Psoas muscle (tissue), 7 donors: ENCODE measurements at regions not wholly inside any gene's neighbourhood (a gene's known extent, or its start where the extent isn't known, plus 50 kb on each side); places are given as distances from the start of the nearest gene placed in this dataset.

Experiments
- ATAC-seq, 4 donors: fragments of 200-7000 bp; cut with Tn5 transposase; one replicate each; pipeline ENCODE4 v1.9.1; 2020; ENCODE audit warnings: moderate library complexity in 3 of 4, mild to moderate bottlenecking in 2 of 4
- DNase-seq, 2 donors: peaks; one replicate each; pipeline ENCODE4 v3.0.0-alpha.2; 2020
- H3K27ac ChIP-seq: fragments of 200-600 bp; one replicate; pipeline ENCODE4 v1.8.0; 2022
- H3K27me3 ChIP-seq, 3 donors: fragments of 200-600 bp in 1 of 3; one replicate each; pipeline versions ENCODE4 v1.6.1 to v1.8.0; 2013 to 2022; ENCODE audit warnings: low read length in 2 of 3, mild to moderate bottlenecking in 2 of 3, moderate library complexity in 1 of 3; ENCODE audit not compliant: insufficient read depth in 3 of 3
- H3K36me3 ChIP-seq, 2 donors: fragments of 200-600 bp in 1 of 2; one replicate each; pipeline versions ENCODE4 v1.6.1 to v1.8.0; 2013 to 2022; ENCODE audit warnings: low read depth in 1 of 2, mild to moderate bottlenecking in 1 of 2, moderate library complexity in 1 of 2; ENCODE audit not compliant: insufficient read depth in 1 of 2
- H3K4me1 ChIP-seq: fragments of 200-600 bp; one replicate; pipeline ENCODE4 v1.8.0; 2022
- H3K4me3 ChIP-seq: fragments of 200-600 bp; one replicate; pipeline ENCODE4 v1.8.0; 2022; ENCODE audit warnings: mild to moderate bottlenecking
- H3K9me3 ChIP-seq: fragments of 200-600 bp; one replicate; pipeline ENCODE4 v1.8.0; 2022
- CTCF ChIP-seq: fragments of 200-600 bp; IDR thresholded peaks from one replicate; pipeline ENCODE4 v1.8.0; 2022; ENCODE audit warnings: antibody characterized with exemption
- WGBS, 3 donors: extraction: QIAGEN DNeasy Blood & Tissue Kit; methylation state at CpG; one replicate each; pipeline versions ENCODE4 v1.1.6 to v1.1.7; 2013; 5-methylcytosine and 5-hydroxymethylcytosine counted together
- intact Hi-C, 2 donors: fragments of 100-400 bp; cut with DNase I; formaldehyde crosslinking; loops; one replicate each; pipeline versions ENCODE4 v1.11.0 to v1.14.2; 2022
- donor health status: healthy with polysubstance abuse.
- donor health status: DM: no; HTN: no; CAD: no; lungs with moderate emphysema.
- donor health status: Bipolar disorder and iron deficiency.
- donor health status: healthy.
- donor health status: DM: yes; HTN: yes; CAD: no.
- donor health status: DM: no; HTN: no; CAD: no.
- donor health status: DM: yes; HTN: yes; CAD: no.

GRCh38 chr4:8703857-8704495 lies 111.4 kb downstream of the CPZ start:
- Histone ChIP-seq H3K9me3 (no peaks in the 10 kb centered on the region), H3K4me3 (no peak overlapping the region), H3K36me3 (no peaks in the 10 kb centered on the region), H3K4me1 (no peaks in the 10 kb centered on the region), H3K27ac (no peak overlapping the region), H3K27me3 (peaks cover 0 to 64% (median 14%) of the 10 kb centered on the region in 3 donors)
- WGBS, 3 donors, result 47 to 54% (median 49%) methylated on average over 11 of the region's 11 CpGs
- no peak for ATAC-seq
- no peak for TF ChIP-seq CTCF
- intact Hi-C loops, result no loop called here
- peak in 1 of 2 donors; percentile 31 for DNase-seq

DNA sequence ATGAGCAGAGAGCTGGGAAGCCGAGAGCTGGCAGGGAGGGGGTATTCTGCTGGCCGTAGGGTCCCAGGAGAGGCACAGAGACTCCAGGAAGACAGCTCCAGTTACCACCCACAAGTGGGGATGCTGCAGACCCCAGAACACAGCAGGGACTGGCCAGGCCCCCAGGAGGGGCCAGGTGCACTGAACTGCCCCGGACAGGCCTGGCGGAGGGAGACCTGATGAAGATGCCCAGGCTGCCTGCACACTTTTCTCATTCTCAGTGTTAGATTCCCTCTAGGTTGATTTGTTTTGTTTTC lies 110.8 kb downstream of the CPZ start:
- no peak for TF ChIP-seq CTCF
- intact Hi-C loops, result no loop called here
- no peaks in the 10 kb centered on the region for H3K9me3 ChIP-seq
- no peaks in the 10 kb centered on the region for H3K36me3 ChIP-seq
- 43 to 60% (median 52%) methylated on average over 4 of the region's 4 CpGs for WGBS, 3 donors
- H3K27me3 ChIP-seq, result peaks cover 0 to 68% (median 16%) of the 10 kb centered on the region in 3 donors
- no peaks in the 10 kb centered on the region for H3K4me1 ChIP-seq
- no peak overlapping the region for H3K27ac ChIP-seq
- no peak for ATAC-seq
- H3K4me3 ChIP-seq, result no peak overlapping the region
- peak in 1 of 2 donors; percentile 17 for DNase-seq

DNA sequence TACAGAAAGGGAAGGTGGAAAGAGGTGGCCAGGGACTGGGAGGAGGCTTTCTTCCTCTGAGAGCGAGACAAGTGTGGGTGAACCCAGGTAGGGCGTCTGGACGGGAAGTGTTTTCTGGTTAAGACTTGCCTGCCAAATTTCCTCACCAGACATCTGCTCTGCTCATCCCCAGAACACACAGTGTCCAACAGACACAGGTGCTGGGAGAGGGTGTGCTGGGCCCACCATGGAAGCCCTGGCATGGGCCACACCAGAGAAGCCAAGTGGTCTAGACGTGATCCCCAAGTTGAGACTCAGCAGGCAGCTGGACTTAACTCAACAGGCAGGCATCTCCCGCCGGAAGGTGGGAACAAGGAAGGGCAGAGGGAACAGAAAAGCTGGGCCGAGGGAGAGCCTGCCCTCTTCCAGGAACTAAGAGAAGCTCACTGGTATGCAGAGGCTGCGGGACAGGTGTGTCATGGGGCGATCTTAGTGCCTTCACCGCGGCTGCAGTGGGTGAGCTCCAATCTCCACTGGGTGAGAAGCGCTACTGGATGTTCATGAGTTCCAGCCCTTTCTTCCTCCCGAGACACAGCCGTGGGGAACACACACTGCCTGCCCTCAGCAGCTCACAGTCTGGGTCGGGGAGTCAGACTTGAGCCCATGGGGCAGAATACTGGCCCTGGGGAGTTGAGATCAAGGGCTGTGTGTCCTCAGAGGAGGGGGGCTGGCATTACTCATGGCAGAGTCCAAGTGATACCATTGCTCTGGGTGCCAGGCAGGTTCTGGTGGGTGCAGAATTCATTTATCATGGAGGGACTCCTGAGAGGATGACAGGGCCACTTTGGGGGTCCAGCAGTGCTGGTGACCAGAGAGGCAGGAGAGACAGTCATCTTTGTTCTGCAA lies 110.2 kb downstream of the CPZ start:
- intact Hi-C loops, result no loop called here
- no peaks in the 10 kb centered on the region for H3K9me3 ChIP-seq
- no peak for TF ChIP-seq CTCF
- no peak overlapping the region for H3K27ac ChIP-seq
- 59 to 60% (median 60%) methylated on average over 13 to 15 of the region's 15 CpGs for WGBS, 3 donors
- H3K27me3 ChIP-seq, result peaks cover 0 to 68% (median 16%) of the 10 kb centered on the region in 3 donors
- DNase-seq (peak in 1 of 2 donors; percentile 17), ATAC-seq (no peak)
- no peak overlapping the region for H3K4me3 ChIP-seq
- no peaks in the 10 kb centered on the region for H3K4me1 ChIP-seq
- H3K36me3 ChIP-seq, result no peaks in the 10 kb centered on the region

DNA sequence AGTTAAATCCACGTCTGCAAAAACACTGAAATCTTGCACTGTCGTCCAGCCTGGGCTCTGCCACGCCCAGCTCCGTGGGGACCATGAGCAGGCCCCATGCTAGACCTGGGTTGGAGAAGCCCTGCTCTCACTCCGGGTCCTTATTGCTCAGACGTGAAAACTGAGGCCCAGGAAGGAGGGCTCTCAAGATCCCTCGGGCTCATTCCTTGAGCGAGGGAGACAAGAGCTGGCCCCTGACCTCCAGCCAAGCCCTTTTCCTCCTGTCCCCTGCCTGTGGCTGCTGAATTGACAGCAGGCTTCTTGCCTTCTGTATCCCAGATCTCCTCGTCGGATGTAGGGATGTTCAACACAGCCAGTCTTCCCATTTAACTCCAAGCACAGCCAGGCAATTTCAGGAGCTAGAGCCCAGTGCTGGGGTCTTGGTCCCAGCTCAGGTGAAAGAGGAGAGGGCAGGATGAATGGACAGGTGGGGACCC lies 109.5 kb downstream of the CPZ start:
- no peaks in the 10 kb centered on the region for H3K36me3 ChIP-seq
- DNase-seq (peak in 1 of 2 donors; percentile 31), ATAC-seq (no peak)
- H3K27ac ChIP-seq, result no peak overlapping the region
- 41 to 44% (median 43%) methylated on average over 10 of the region's 10 CpGs for WGBS, 3 donors
- intact Hi-C loops, result no loop called here
- H3K4me1 ChIP-seq, result no peaks in the 10 kb centered on the region
- no peaks in the 10 kb centered on the region for H3K9me3 ChIP-seq
- TF ChIP-seq CTCF, result no peak
- H3K4me3 ChIP-seq, result no peak overlapping the region
- peaks cover 0 to 68% (median 16%) of the 10 kb centered on the region in 3 donors for H3K27me3 ChIP-seq
